ENCODE measurements at regions not wholly inside any gene's neighbourhood (a gene's known extent, or its start where the extent isn't known, plus 50 kb on each side); places are given as distances from the start of the nearest gene placed in this dataset.

- CTCF ChIA-PET: no interaction called here
- Mint-ChIP-seq H3K27ac (ENCODE audit: unreplicated experiment) (no peak overlapping the region), H3K36me3 (ENCODE audit: insufficient read depth, unreplicated experiment) (no peaks in the 10 kb centered on the region), H3K4me1 (ENCODE audit: low read depth, unreplicated experiment) (no peaks in the 10 kb centered on the region), H3K27me3 (ENCODE audit: unreplicated experiment) (no peaks in the 10 kb centered on the region), H3K9me3 (ENCODE audit: low read depth, unreplicated experiment) (no peaks in the 10 kb centered on the region), H3K4me3 (ENCODE audit: low read depth, unreplicated experiment) (no peak overlapping the region)
- TF ChIP-seq CTCF (IDR thresholded peaks at IDR 0.05; ENCODE audit: unreplicated experiment): no peak
- no peak for DNase-seq
- BruUV-seq (replicated peaks): no TSS peak
- intact Hi-C loops (cut with micrococcal nuclease; ENCODE audit: unreplicated experiment): no loop called here
Observed at GRCh38 chr2:59892398-59892797, 661.1 kb downstream of the BCL11A start.

- Mint-ChIP-seq H3K27ac (ENCODE audit: unreplicated experiment) (no peak overlapping the region), H3K36me3 (ENCODE audit: insufficient read depth, unreplicated experiment) (no peaks in the 10 kb centered on the region), H3K4me3 (ENCODE audit: low read depth, unreplicated experiment) (no peak overlapping the region), H3K27me3 (ENCODE audit: unreplicated experiment) (no peaks in the 10 kb centered on the region), H3K4me1 (ENCODE audit: low read depth, unreplicated experiment) (no peaks in the 10 kb centered on the region), H3K9me3 (ENCODE audit: low read depth, unreplicated experiment) (no peaks in the 10 kb centered on the region)
- CTCF ChIA-PET: no interaction called here
- TF ChIP-seq CTCF (IDR thresholded peaks at IDR 0.05; ENCODE audit: unreplicated experiment): no peak
- DNase-seq: no peak
- no TSS peak for BruUV-seq (replicated peaks)
- intact Hi-C loops (cut with micrococcal nuclease; ENCODE audit: unreplicated experiment): no loop called here
Observed at GRCh38 chr2:59889305-59889704, 664.1 kb downstream of the BCL11A start.

- no peaks in the 10 kb centered on the region for H3K36me3 Mint-ChIP-seq (ENCODE audit: insufficient read depth, unreplicated experiment)
- no peak for TF ChIP-seq CTCF (IDR thresholded peaks at IDR 0.05; ENCODE audit: unreplicated experiment)
- no TSS peak for BruUV-seq (replicated peaks)
Observed at GRCh38 chr2:59888706-59889105, 664.7 kb downstream of the BCL11A start.

GRCh38 chr2:59888015-59888414 is 665.4 kb downstream of the BCL11A start:
- no peak for DNase-seq
- no peak for TF ChIP-seq CTCF (IDR thresholded peaks at IDR 0.05; ENCODE audit: unreplicated experiment)
- BruUV-seq (replicated peaks): no TSS peak
- H3K27ac Mint-ChIP-seq (ENCODE audit: unreplicated experiment): no peak overlapping the region
- peaks cover 4% of the 10 kb centered on the region for H3K9me3 Mint-ChIP-seq (ENCODE audit: low read depth, unreplicated experiment)
- no peak overlapping the region for H3K4me3 Mint-ChIP-seq (ENCODE audit: low read depth, unreplicated experiment)
- intact Hi-C loops (cut with micrococcal nuclease; ENCODE audit: unreplicated experiment): no loop called here
- H3K4me1 Mint-ChIP-seq (ENCODE audit: low read depth, unreplicated experiment): no peaks in the 10 kb centered on the region
- CTCF ChIA-PET: no interaction called here
- no peaks in the 10 kb centered on the region for H3K27me3 Mint-ChIP-seq (ENCODE audit: unreplicated experiment)
- H3K36me3 Mint-ChIP-seq (ENCODE audit: insufficient read depth, unreplicated experiment): no peaks in the 10 kb centered on the region

More at GRCh38 chr2:59888706-59889105, 664.7 kb downstream of the BCL11A start:
- CTCF ChIA-PET: no interaction called here
- H3K27me3 Mint-ChIP-seq (ENCODE audit: unreplicated experiment): no peaks in the 10 kb centered on the region
- DNase-seq: no peak
- intact Hi-C loops (cut with micrococcal nuclease; ENCODE audit: unreplicated experiment): no loop called here
- peaks cover 4% of the 10 kb centered on the region for H3K9me3 Mint-ChIP-seq (ENCODE audit: low read depth, unreplicated experiment)
- H3K4me3 Mint-ChIP-seq (ENCODE audit: low read depth, unreplicated experiment): no peak overlapping the region
- H3K27ac Mint-ChIP-seq (ENCODE audit: unreplicated experiment): no peak overlapping the region
- no peaks in the 10 kb centered on the region for H3K4me1 Mint-ChIP-seq (ENCODE audit: low read depth, unreplicated experiment)

All from Calu3 (cell line).